HepG2 (cell line): ENCODE measurements at regions not wholly inside any gene's neighbourhood (a gene's known extent, or its start where the extent isn't known, plus 50 kb on each side); places are given as distances from the start of the nearest gene placed in this dataset.

Source experiments
- ATAC-seq: fragments of 200-7000 bp; cut with Tn5 transposase; 3 replicates; pipeline ENCODE4 v1.9.1; 2020; ENCODE audit warnings: mild to moderate bottlenecking, moderate library complexity
- BruUV-seq: library from RNA; stranded (reverse); fragments of 400-500 nt; replicated peaks from 2 replicates; lab custom pipeline; 2021; lab: Mats Ljungman, UMichigan
- CTCF ChIA-PET: fragments of 300-600 bp; formaldehyde crosslinking; extraction: SDS; loops from one replicate; lab custom pipeline; 2021; ENCODE audit warnings: low total read pairs, inconsistent platforms, low intra/inter-chr PET ratio; lab: Yijun Ruan, JAX
- POLR2A ChIA-PET: fragments of 350-600 bp; sonication (Branson Sonifier 250); formaldehyde crosslinking; loops from one replicate; lab custom pipeline; 2020; ENCODE audit warnings: antibody characterized with exemption, inconsistent platforms; lab: Yijun Ruan, JAX
- DNase-seq: peaks from one replicate; pipeline ENCODE4 v3.0.0-alpha.2; 2015; ENCODE audit warnings: low spot score
- FAIRE-seq: peaks from 3 replicates; lab custom pipeline; 2011; peaks lifted over from hg19 to GRCh38; lab: Jason Lieb, UNC
- H2AFZ ChIP-seq: one replicate; pipeline ENCODE4 v1.6.1; 2011; ENCODE audit warnings: low read length, inconsistent platforms
- H3K27ac ChIP-seq: fragments of 300-600 bp; 3 replicates; pipeline ENCODE4 v1.8.0; 2011; ENCODE audit warnings: mixed run types, mild to moderate bottlenecking, mixed read lengths, low read length, inconsistent platforms; ENCODE audit not compliant: insufficient read depth; ENCODE audit errors: extremely low read length
- H3K27me3 ChIP-seq, 2 experiments: fragments of 200-600 bp in 1 of 2; 2 replicates in 1 of 2; 3 replicates in 1 of 2; pipeline versions ENCODE4 v1.6.0 to v1.8.0; 2011; ENCODE audit warnings: low read length in 2 of 2, mild to moderate bottlenecking in 2 of 2, moderate library complexity in 2 of 2, inconsistent platforms in 1 of 2; ENCODE audit not compliant: insufficient read depth in 2 of 2, control insufficient read depth in 1 of 2
- H3K36me3 ChIP-seq, 2 experiments: fragments of 200-600 bp in 1 of 2; replicated peaks in 1 of 2; 2 replicates in 1 of 2; 3 replicates in 1 of 2; pipeline versions ENCODE4 v1.5.1 to v1.8.0; 2011; ENCODE audit warnings: low read length in 2 of 2, inconsistent platforms in 1 of 2; ENCODE audit not compliant: insufficient read depth in 2 of 2, control insufficient read depth in 1 of 2
- H3K4me1 ChIP-seq: 2 replicates; pipeline ENCODE4 v1.5.1; 2012; ENCODE audit warnings: low read length, inconsistent platforms; ENCODE audit not compliant: insufficient read depth
- H3K4me2 ChIP-seq: 2 replicates; pipeline ENCODE4 v1.6.0; 2011; ENCODE audit warnings: low read depth, low read length, inconsistent platforms
- H3K4me3 ChIP-seq, 3 experiments: fragments of 200-600 bp in 1 of 3; sonication (generic), shearing (Covaris generic) in 1 of 3; replicated peaks in 1 of 3; 2 replicates each; pipeline ENCODE4 v1.5.1; 2011 to 2016; ENCODE audit warnings: low read length in 3 of 3, inconsistent platforms in 2 of 3, low read depth in 2 of 3, mild to moderate bottlenecking in 2 of 3, control low read depth in 1 of 3, mixed read lengths in 1 of 3; ENCODE audit not compliant: insufficient read depth in 1 of 3
- H3K79me2 ChIP-seq: one replicate; pipeline ENCODE4 v1.6.1; 2011; ENCODE audit warnings: low read length, inconsistent platforms; ENCODE audit not compliant: insufficient read depth
- H3K9ac ChIP-seq: 2 replicates; pipeline ENCODE4 v1.6.0; 2011; ENCODE audit warnings: mild to moderate bottlenecking, low read depth, low read length, inconsistent platforms; ENCODE audit not compliant: insufficient read depth
- H3K9me3 ChIP-seq: 2 replicates; pipeline ENCODE4 v1.5.1; 2012; ENCODE audit warnings: mild to moderate bottlenecking, low read length
- H4K20me1 ChIP-seq: 2 replicates; pipeline ENCODE4 v1.6.0; 2011; ENCODE audit warnings: inconsistent platforms, mild to moderate bottlenecking, low read length, moderate library complexity; ENCODE audit not compliant: insufficient read depth
- FOXA1 ChIP-seq, 2 experiments: fragments of 450-650 bp in 1 of 2; sonication (generic) in 1 of 2; formaldehyde crosslinking in 1 of 2; IDR thresholded peaks; 2 replicates each; pipeline versions ENCODE4 v1.4.0 to v1.6.1; 2016 to 2020; ENCODE audit warnings: missing genetic modification reagents in 1 of 2
- ISX ChIP-seq: sonication (generic); formaldehyde crosslinking; conservative IDR thresholded peaks from 2 replicates; pipeline ENCODE4 v1.5.0; 2020; ENCODE audit warnings: missing genetic modification reagents
- JUN ChIP-seq: sonication (generic); formaldehyde crosslinking; IDR thresholded peaks from 2 replicates; pipeline ENCODE4 v1.4.0; 2020; ENCODE audit warnings: mild to moderate bottlenecking, missing genetic modification reagents
- MATR3 ChIP-seq: sonication (generic); formaldehyde crosslinking; IDR thresholded peaks from 2 replicates; pipeline ENCODE4 v1.4.0; 2020; ENCODE audit warnings: missing genetic modification reagents
- NFE2 ChIP-seq: sonication (generic); formaldehyde crosslinking; IDR thresholded peaks from 2 replicates; pipeline ENCODE4 v1.4.0; 2020; ENCODE audit warnings: missing genetic modification reagents
- POLR2A ChIP-seq, 2 experiments: IDR thresholded peaks; 2 replicates each; pipeline ENCODE4 v1.6.1; 2011; ENCODE audit warnings: low read depth in 2 of 2, low read length in 2 of 2, mild to moderate bottlenecking in 1 of 2, moderate library complexity in 1 of 2; ENCODE audit not compliant: insufficient read depth in 1 of 2
- RCOR2 ChIP-seq: IDR thresholded peaks from 2 replicates; pipeline ENCODE4 v1.6.1; 2016; ENCODE audit warnings: missing biosample characterization, missing genetic modification reagents
- REL ChIP-seq: sonication (generic); formaldehyde crosslinking; conservative IDR thresholded peaks from 2 replicates; pipeline ENCODE4 v1.8.0; 2022; ENCODE audit warnings: mild to moderate bottlenecking, missing genetic modification reagents, moderate library complexity
- TMF1 ChIP-seq: sonication (generic); formaldehyde crosslinking; IDR thresholded peaks from 2 replicates; pipeline ENCODE4 v1.8.1; 2022; ENCODE audit warnings: low read depth, missing genetic modification reagents
- ZNF569 ChIP-seq: sonication (generic); formaldehyde crosslinking; IDR thresholded peaks from 2 replicates; pipeline ENCODE4 v1.5.0; 2020; ENCODE audit warnings: mild to moderate bottlenecking, missing genetic modification reagents, moderate library complexity, borderline replicate concordance
- ZNF768 ChIP-seq: sonication (generic); formaldehyde crosslinking; IDR thresholded peaks from 2 replicates; pipeline ENCODE4 v1.4.0; 2020; ENCODE audit warnings: missing genetic modification reagents
- WGBS: methylation state at CpG from one replicate; pipeline ENCODE4 v1.1.6; 2017; ENCODE audit warnings: low lambda C conversion rate; 5-methylcytosine and 5-hydroxymethylcytosine counted together
- in situ Hi-C: cut with HindIII; loops from 2 replicates; pipeline ENCODE4 v1.10.0; 2017; ENCODE audit warnings: low pct_unique_long_range_greater_than_20kb; ENCODE audit not compliant: extremely low pct_ligation_motif_present
- intact Hi-C: fragments of 100-400 bp; cut with micrococcal nuclease; formaldehyde crosslinking; loops from one replicate; pipeline ENCODE4 v1.10.0; 2022; ENCODE audit not compliant: unreplicated experiment
- TF ChIP-seq, protein P1 (sequence below): sonication (generic); formaldehyde crosslinking; IDR thresholded peaks from 2 replicates; pipeline ENCODE4 v1.4.0; 2020; ENCODE audit warnings: missing genetic modification reagents
- TF ChIP-seq, protein P2 (sequence below): IDR thresholded peaks from 2 replicates; pipeline ENCODE4 v1.6.1; 2012; ENCODE audit warnings: inconsistent platforms
- TF ChIP-seq, protein P3 (sequence below): sonication (generic); formaldehyde crosslinking; IDR thresholded peaks from 2 replicates; pipeline ENCODE4 v1.5.0; 2020; ENCODE audit warnings: mild to moderate bottlenecking, missing genetic modification reagents
- TF ChIP-seq, protein P4 (sequence below): sonication (generic); formaldehyde crosslinking; IDR thresholded peaks from 2 replicates; pipeline ENCODE4 v1.4.0; 2020; ENCODE audit warnings: mild to moderate bottlenecking, missing genetic modification reagents
- TF ChIP-seq, protein P5 (sequence below): sonication (generic); formaldehyde crosslinking; IDR thresholded peaks from 2 replicates; pipeline ENCODE4 v1.4.0; 2020; ENCODE audit warnings: missing genetic modification reagents, mild to moderate bottlenecking, borderline replicate concordance

DNA sequence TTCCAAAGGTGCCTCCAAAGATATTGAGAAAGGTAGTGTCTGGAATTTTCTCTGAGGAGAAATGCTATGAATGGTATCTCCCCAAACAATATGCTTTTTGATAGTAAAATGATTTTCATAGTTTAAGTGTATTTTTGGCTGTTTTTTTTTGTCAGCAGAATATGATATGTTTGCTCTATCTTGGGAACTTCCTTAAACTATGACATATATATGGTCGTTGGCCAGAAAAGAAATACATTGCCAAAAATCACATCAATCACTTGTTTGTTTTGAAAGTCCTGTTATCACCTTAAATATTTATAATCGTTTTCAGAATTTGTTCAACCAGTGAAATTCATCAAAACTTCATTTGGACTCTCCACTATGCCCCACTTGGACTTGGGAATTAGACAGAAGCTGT lies 816.9 kb downstream of the CDH11 start (continued):
- TF ChIP-seq, protein P1, sequence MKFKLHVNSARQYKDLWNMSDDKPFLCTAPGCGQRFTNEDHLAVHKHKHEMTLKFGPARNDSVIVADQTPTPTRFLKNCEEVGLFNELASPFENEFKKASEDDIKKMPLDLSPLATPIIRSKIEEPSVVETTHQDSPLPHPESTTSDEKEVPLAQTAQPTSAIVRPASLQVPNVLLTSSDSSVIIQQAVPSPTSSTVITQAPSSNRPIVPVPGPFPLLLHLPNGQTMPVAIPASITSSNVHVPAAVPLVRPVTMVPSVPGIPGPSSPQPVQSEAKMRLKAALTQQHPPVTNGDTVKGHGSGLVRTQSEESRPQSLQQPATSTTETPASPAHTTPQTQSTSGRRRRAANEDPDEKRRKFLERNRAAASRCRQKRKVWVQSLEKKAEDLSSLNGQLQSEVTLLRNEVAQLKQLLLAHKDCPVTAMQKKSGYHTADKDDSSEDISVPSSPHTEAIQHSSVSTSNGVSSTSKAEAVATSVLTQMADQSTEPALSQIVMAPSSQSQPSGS, result no peak
- TF ChIP-seq REL (CRISPR knock-in tag) (no peak), ZNF569 (CRISPR knock-in tag) (no peak), ISX (CRISPR knock-in tag) (no peak), NFE2 (CRISPR knock-in tag) (no peak)
- TF ChIP-seq, protein P2, sequence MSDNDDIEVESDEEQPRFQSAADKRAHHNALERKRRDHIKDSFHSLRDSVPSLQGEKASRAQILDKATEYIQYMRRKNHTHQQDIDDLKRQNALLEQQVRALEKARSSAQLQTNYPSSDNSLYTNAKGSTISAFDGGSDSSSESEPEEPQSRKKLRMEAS, result no peak

DNA sequence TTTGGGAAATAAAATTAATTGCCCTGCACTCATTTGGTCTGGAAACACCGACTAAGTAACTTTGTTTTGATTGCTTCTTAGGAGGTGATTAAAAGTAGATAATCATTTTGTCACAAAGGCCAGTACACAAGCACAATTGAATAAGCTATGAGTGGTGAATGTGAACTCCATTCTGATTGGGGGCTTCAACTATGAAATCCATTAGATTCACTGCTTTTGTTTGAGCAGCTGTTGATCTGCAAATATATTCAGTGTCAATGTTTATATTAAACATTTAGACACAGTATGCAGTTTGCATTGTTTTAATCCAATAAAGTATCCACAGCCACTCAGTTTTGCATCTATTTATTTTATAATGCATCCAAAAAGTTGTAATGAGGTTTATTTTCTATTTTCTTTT lies 817.5 kb downstream of the CDH11 start:
- 4% methylated on average over 1 of the region's 1 CpG for WGBS
- ATAC-seq (no peak), FAIRE-seq (no peak), DNase-seq (no peak)
- H3K4me2 ChIP-seq, result no peak overlapping the region
- H3K4me1 ChIP-seq, result no peaks in the 10 kb centered on the region
- in situ Hi-C loops, result no loop called here
- no peak overlapping the region for H2AFZ ChIP-seq
- ChIA-PET POLR2A (no interaction called here), CTCF (no interaction called here)
- H3K79me2 ChIP-seq, result no peaks in the 10 kb centered on the region
- peaks cover 49% of the 10 kb centered on the region for H3K9me3 ChIP-seq
- H3K27ac ChIP-seq, result no peak overlapping the region
- H3K9ac ChIP-seq, result no peak overlapping the region
- H3K36me3 ChIP-seq, result no peaks in the 10 kb centered on the region
- no peaks in the 10 kb centered on the region for H3K27me3 ChIP-seq
- H3K4me3 ChIP-seq, result no peak overlapping the region
- H4K20me1 ChIP-seq, result no peaks in the 10 kb centered on the region
- intact Hi-C loops, result no loop called here
- no TSS peak for BruUV-seq
- TF ChIP-seq FOXA1 (IDR thresholded peaks at IDR 0.05) (no peak), FOXA1 (CRISPR knock-in tag; IDR thresholded peaks at IDR 0.05) (no peak), RCOR2 (CRISPR knock-in tag) (no peak), MATR3 (CRISPR knock-in tag) (no peak), JUN (CRISPR knock-in tag) (no peak), ZNF768 (CRISPR knock-in tag) (no peak), POLR2A (IDR thresholded peaks at IDR 0.05; ENCODE audit: insufficient read depth in 1 of 2, low read depth in 2 of 2, low read length in 2 of 2) (no peak), TMF1 (CRISPR knock-in tag) (no peak)
- TF ChIP-seq, protein P3, sequence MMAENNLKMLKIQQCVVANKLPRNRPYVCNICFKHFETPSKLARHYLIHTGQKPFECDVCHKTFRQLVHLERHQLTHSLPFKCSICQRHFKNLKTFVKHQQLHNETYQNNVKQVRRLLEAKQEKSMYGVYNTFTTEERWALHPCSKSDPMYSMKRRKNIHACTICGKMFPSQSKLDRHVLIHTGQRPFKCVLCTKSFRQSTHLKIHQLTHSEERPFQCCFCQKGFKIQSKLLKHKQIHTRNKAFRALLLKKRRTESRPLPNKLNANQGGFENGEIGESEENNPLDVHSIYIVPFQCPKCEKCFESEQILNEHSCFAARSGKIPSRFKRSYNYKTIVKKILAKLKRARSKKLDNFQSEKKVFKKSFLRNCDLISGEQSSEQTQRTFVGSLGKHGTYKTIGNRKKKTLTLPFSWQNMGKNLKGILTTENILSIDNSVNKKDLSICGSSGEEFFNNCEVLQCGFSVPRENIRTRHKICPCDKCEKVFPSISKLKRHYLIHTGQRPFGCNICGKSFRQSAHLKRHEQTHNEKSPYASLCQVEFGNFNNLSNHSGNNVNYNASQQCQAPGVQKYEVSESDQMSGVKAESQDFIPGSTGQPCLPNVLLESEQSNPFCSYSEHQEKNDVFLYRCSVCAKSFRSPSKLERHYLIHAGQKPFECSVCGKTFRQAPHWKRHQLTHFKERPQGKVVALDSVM, result no peak
- TF ChIP-seq, protein P4, sequence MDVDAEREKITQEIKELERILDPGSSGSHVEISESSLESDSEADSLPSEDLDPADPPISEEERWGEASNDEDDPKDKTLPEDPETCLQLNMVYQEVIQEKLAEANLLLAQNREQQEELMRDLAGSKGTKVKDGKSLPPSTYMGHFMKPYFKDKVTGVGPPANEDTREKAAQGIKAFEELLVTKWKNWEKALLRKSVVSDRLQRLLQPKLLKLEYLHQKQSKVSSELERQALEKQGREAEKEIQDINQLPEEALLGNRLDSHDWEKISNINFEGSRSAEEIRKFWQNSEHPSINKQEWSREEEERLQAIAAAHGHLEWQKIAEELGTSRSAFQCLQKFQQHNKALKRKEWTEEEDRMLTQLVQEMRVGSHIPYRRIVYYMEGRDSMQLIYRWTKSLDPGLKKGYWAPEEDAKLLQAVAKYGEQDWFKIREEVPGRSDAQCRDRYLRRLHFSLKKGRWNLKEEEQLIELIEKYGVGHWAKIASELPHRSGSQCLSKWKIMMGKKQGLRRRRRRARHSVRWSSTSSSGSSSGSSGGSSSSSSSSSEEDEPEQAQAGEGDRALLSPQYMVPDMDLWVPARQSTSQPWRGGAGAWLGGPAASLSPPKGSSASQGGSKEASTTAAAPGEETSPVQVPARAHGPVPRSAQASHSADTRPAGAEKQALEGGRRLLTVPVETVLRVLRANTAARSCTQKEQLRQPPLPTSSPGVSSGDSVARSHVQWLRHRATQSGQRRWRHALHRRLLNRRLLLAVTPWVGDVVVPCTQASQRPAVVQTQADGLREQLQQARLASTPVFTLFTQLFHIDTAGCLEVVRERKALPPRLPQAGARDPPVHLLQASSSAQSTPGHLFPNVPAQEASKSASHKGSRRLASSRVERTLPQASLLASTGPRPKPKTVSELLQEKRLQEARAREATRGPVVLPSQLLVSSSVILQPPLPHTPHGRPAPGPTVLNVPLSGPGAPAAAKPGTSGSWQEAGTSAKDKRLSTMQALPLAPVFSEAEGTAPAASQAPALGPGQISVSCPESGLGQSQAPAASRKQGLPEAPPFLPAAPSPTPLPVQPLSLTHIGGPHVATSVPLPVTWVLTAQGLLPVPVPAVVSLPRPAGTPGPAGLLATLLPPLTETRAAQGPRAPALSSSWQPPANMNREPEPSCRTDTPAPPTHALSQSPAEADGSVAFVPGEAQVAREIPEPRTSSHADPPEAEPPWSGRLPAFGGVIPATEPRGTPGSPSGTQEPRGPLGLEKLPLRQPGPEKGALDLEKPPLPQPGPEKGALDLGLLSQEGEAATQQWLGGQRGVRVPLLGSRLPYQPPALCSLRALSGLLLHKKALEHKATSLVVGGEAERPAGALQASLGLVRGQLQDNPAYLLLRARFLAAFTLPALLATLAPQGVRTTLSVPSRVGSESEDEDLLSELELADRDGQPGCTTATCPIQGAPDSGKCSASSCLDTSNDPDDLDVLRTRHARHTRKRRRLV (CRISPR knock-in tag), result no peak
- TF ChIP-seq, protein P5, sequence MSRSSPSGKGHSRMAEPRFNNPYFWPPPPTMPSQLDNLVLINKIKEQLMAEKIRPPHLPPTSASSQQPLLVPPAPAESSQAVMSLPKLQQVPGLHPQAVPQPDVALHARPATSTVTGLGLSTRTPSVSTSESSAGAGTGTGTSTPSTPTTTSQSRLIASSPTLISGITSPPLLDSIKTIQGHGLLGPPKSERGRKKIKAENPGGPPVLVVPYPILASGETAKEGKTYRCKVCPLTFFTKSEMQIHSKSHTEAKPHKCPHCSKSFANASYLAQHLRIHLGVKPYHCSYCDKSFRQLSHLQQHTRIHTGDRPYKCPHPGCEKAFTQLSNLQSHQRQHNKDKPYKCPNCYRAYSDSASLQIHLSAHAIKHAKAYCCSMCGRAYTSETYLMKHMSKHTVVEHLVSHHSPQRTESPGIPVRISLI (CRISPR knock-in tag), result no peak
